ENCODE measurements at regions not wholly inside any gene's neighbourhood (a gene's known extent, or its start where the extent isn't known, plus 50 kb on each side); places are given as distances from the start of the nearest gene placed in this dataset.

- TF ChIP-seq TAF1 (IDR thresholded peaks at IDR 0.05; ENCODE audit: low read depth): no peak
- no peak for TF ChIP-seq RAD21 (IDR thresholded peaks at IDR 0.05; ENCODE audit: low read depth)
- no peak for TF ChIP-seq EGR1 (IDR thresholded peaks at IDR 0.05)
Observed at GRCh38 chr5:4221048-4221447, 625.4 kb downstream of the IRX1 start.

- TF ChIP-seq NFIC (IDR thresholded peaks at IDR 0.05) (no peak), USF1 (IDR thresholded peaks at IDR 0.05) (no peak), RAD21 (IDR thresholded peaks at IDR 0.05; ENCODE audit: low read depth) (no peak), TEAD4 (IDR thresholded peaks at IDR 0.05) (no peak), TCF12 (IDR thresholded peaks at IDR 0.05; ENCODE audit: low read depth) (no peak), FOXM1 (IDR thresholded peaks at IDR 0.05; ENCODE audit: borderline replicate concordance, low read depth) (no peak), REST (IDR thresholded peaks at IDR 0.05; ENCODE audit: low read depth) (no peak), EP300 (IDR thresholded peaks at IDR 0.05; ENCODE audit: borderline replicate concordance) (no peak)
Observed at GRCh38 chr5:4222147-4222546, 626.5 kb downstream of the IRX1 start.

GRCh38 chr5:4222821-4223220 lies 627.2 kb downstream of the IRX1 start:
- TF ChIP-seq TCF12 (IDR thresholded peaks at IDR 0.05; ENCODE audit: low read depth) (no peak), TEAD4 (IDR thresholded peaks at IDR 0.05) (no peak), NFIC (IDR thresholded peaks at IDR 0.05) (no peak), CREB1 (IDR thresholded peaks at IDR 0.05; ENCODE audit: low read depth) (no peak), EGR1 (IDR thresholded peaks at IDR 0.05) (no peak), ZBTB7A (IDR thresholded peaks at IDR 0.05; ENCODE audit: low read depth) (no peak), FOXM1 (IDR thresholded peaks at IDR 0.05; ENCODE audit: borderline replicate concordance, low read depth) (no peak), YY1 (IDR thresholded peaks at IDR 0.05; ENCODE audit: low read depth) (no peak)

GRCh38 chr5:4225741-4226140 lies 630.1 kb downstream of the IRX1 start:
- no peak for TF ChIP-seq USF1 (IDR thresholded peaks at IDR 0.05)
- TF ChIP-seq EGR1 (IDR thresholded peaks at IDR 0.05): no peak
- TF ChIP-seq REST (IDR thresholded peaks at IDR 0.05; ENCODE audit: low read depth): no peak
- no peak for TF ChIP-seq CREB1 (IDR thresholded peaks at IDR 0.05; ENCODE audit: low read depth)
- no peak for TF ChIP-seq TEAD4 (IDR thresholded peaks at IDR 0.05)
- TF ChIP-seq CEBPB (IDR thresholded peaks at IDR 0.05): no peak
- TF ChIP-seq RAD21 (IDR thresholded peaks at IDR 0.05; ENCODE audit: low read depth): no peak
- TF ChIP-seq TAF1 (IDR thresholded peaks at IDR 0.05; ENCODE audit: low read depth): no peak
- TF ChIP-seq ZBTB7A (IDR thresholded peaks at IDR 0.05; ENCODE audit: low read depth): no peak
- TF ChIP-seq MAX (IDR thresholded peaks at IDR 0.05): no peak
- TF ChIP-seq EP300 (IDR thresholded peaks at IDR 0.05; ENCODE audit: borderline replicate concordance): no peak

- no peak for TF ChIP-seq TCF12 (IDR thresholded peaks at IDR 0.05; ENCODE audit: low read depth)
- no peak for TF ChIP-seq EP300 (IDR thresholded peaks at IDR 0.05; ENCODE audit: borderline replicate concordance)
- TF ChIP-seq REST (IDR thresholded peaks at IDR 0.05; ENCODE audit: low read depth): no peak
- TF ChIP-seq RAD21 (IDR thresholded peaks at IDR 0.05; ENCODE audit: low read depth): no peak
Observed at GRCh38 chr5:4226565-4226964, 630.9 kb downstream of the IRX1 start.

GRCh38 chr5:4228708-4229107 lies 633.1 kb downstream of the IRX1 start:
- TF ChIP-seq FOXM1 (IDR thresholded peaks at IDR 0.05; ENCODE audit: borderline replicate concordance, low read depth) (no peak), EP300 (IDR thresholded peaks at IDR 0.05; ENCODE audit: borderline replicate concordance) (no peak), ZBTB7A (IDR thresholded peaks at IDR 0.05; ENCODE audit: low read depth) (no peak), YY1 (IDR thresholded peaks at IDR 0.05; ENCODE audit: low read depth) (no peak), CREB1 (IDR thresholded peaks at IDR 0.05; ENCODE audit: low read depth) (no peak), RAD21 (IDR thresholded peaks at IDR 0.05; ENCODE audit: low read depth) (no peak), MAX (IDR thresholded peaks at IDR 0.05) (no peak), TEAD4 (IDR thresholded peaks at IDR 0.05) (no peak), TAF1 (IDR thresholded peaks at IDR 0.05; ENCODE audit: low read depth) (no peak), EGR1 (IDR thresholded peaks at IDR 0.05) (no peak), NFIC (IDR thresholded peaks at IDR 0.05) (no peak), REST (IDR thresholded peaks at IDR 0.05; ENCODE audit: low read depth) (no peak)

Measured in Ishikawa (cell line).